Ishikawa (cell line): ENCODE measurements at regions not wholly inside any gene's neighbourhood (a gene's known extent, or its start where the extent isn't known, plus 50 kb on each side); places are given as distances from the start of the nearest gene placed in this dataset.
A peak's percentile ranks its signal among the peaks of the same experiment; 100 is the strongest.

ENCODE experiments used
- CEBPB ChIP-seq: IDR thresholded peaks from 2 replicates; pipeline ENCODE4 v1.6.1; 2012
- CREB1 ChIP-seq: IDR thresholded peaks from 2 replicates; pipeline ENCODE4 v1.6.1; 2012; ENCODE audit warnings: low read depth
- EGR1 ChIP-seq: IDR thresholded peaks from 2 replicates; pipeline ENCODE4 v1.6.1; 2012
- EP300 ChIP-seq: IDR thresholded peaks from 2 replicates; pipeline ENCODE4 v1.6.1; 2012; ENCODE audit warnings: borderline replicate concordance
- FOXM1 ChIP-seq: IDR thresholded peaks from 2 replicates; pipeline ENCODE4 v1.6.1; 2012; ENCODE audit warnings: low read depth, borderline replicate concordance
- NFIC ChIP-seq: IDR thresholded peaks from 2 replicates; pipeline ENCODE4 v1.6.1; 2012
- RAD21 ChIP-seq: IDR thresholded peaks from 2 replicates; pipeline ENCODE4 v1.6.1; 2012; ENCODE audit warnings: low read depth
- TAF1 ChIP-seq: IDR thresholded peaks from 2 replicates; pipeline ENCODE4 v1.6.1; 2012; ENCODE audit warnings: low read depth, mild to moderate bottlenecking
- TCF12 ChIP-seq: IDR thresholded peaks from 2 replicates; pipeline ENCODE4 v1.6.1; 2012; ENCODE audit warnings: low read depth
- TEAD4 ChIP-seq: IDR thresholded peaks from 2 replicates; pipeline ENCODE4 v1.6.1; 2012
- YY1 ChIP-seq: IDR thresholded peaks from 2 replicates; pipeline ENCODE4 v1.6.1; 2012; ENCODE audit warnings: low read depth
- ZBTB7A ChIP-seq: IDR thresholded peaks from 2 replicates; pipeline ENCODE4 v1.6.1; 2012; ENCODE audit warnings: low read depth
- TF ChIP-seq, protein P1 (sequence below): IDR thresholded peaks from 2 replicates; pipeline ENCODE4 v1.6.1; 2012; ENCODE audit warnings: low read depth, mild to moderate bottlenecking
- TF ChIP-seq, protein P2 (sequence below): IDR thresholded peaks from 2 replicates; pipeline ENCODE4 v1.6.1; 2012
- TF ChIP-seq, protein P3 (sequence below): IDR thresholded peaks from 2 replicates; pipeline ENCODE4 v1.6.1; 2012

DNA sequence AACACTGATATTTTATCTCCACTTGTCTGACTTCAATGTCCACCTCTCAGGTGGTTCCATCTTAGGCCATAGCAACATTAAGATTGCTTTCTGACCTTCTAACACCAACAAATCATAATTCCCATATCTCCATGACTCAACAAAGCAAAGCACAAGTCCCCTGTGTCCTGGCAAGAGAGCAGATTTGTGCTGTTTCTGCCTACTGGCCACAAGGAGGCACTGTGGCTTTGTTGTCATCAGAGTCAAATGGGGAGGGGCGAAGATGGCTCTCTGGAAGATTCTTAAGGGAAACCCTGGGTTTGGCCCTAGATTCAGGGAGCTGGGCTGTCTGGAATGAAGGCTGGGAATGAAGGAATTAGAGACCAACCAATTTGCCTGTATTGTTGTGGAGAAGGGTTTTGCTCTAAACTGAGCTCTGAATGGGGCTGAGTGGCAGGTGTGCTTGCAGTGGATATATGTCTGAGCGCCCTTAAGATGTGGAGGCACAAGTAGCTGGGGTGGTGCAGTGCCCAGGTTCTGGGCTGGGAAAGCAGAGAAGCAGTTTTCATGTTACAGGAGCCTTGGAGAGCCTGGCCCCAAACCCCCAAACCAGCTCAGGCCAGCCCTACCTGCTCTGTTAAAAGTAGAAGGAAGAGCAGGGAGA, 154.8 kb upstream of the PRSS58 start:
- TF ChIP-seq TAF1 (no peak), RAD21 (peak; percentile 57)

DNA sequence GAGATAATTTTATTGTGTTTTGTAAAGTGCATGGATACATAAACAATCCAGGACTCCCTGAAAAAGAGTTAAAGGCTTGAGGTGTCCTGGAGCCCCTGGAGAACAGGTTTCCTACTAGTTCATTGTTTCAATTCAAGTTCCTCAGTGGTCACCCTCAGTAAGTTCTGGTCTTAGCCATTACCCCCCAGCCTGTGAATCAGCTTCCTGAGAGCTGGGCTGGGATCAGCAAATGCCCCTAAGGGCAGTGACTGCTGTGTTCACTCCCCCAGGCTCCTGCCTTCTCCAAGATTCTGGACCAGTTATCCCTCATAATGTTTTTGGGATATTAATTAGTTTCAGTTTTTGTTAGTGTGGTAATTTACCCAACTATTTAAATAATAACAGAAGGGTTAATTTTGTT, 151.6 kb upstream of the PRSS58 start:
- TF ChIP-seq, protein P1, sequence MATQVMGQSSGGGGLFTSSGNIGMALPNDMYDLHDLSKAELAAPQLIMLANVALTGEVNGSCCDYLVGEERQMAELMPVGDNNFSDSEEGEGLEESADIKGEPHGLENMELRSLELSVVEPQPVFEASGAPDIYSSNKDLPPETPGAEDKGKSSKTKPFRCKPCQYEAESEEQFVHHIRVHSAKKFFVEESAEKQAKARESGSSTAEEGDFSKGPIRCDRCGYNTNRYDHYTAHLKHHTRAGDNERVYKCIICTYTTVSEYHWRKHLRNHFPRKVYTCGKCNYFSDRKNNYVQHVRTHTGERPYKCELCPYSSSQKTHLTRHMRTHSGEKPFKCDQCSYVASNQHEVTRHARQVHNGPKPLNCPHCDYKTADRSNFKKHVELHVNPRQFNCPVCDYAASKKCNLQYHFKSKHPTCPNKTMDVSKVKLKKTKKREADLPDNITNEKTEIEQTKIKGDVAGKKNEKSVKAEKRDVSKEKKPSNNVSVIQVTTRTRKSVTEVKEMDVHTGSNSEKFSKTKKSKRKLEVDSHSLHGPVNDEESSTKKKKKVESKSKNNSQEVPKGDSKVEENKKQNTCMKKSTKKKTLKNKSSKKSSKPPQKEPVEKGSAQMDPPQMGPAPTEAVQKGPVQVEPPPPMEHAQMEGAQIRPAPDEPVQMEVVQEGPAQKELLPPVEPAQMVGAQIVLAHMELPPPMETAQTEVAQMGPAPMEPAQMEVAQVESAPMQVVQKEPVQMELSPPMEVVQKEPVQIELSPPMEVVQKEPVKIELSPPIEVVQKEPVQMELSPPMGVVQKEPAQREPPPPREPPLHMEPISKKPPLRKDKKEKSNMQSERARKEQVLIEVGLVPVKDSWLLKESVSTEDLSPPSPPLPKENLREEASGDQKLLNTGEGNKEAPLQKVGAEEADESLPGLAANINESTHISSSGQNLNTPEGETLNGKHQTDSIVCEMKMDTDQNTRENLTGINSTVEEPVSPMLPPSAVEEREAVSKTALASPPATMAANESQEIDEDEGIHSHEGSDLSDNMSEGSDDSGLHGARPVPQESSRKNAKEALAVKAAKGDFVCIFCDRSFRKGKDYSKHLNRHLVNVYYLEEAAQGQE, result no peak
- TF ChIP-seq TCF12, result no peak
- no peak for TF ChIP-seq NFIC
- TF ChIP-seq, protein P2, sequence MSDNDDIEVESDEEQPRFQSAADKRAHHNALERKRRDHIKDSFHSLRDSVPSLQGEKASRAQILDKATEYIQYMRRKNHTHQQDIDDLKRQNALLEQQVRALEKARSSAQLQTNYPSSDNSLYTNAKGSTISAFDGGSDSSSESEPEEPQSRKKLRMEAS, result no peak
- TF ChIP-seq ZBTB7A, result no peak
- TF ChIP-seq RAD21, result no peak
- no peak for TF ChIP-seq EGR1
- no peak for TF ChIP-seq FOXM1
- no peak for TF ChIP-seq EP300
- TF ChIP-seq TEAD4, result no peak
- no peak for TF ChIP-seq CREB1
- no peak for TF ChIP-seq TAF1
- TF ChIP-seq YY1, result no peak
- no peak for TF ChIP-seq CEBPB
- TF ChIP-seq, protein P3, sequence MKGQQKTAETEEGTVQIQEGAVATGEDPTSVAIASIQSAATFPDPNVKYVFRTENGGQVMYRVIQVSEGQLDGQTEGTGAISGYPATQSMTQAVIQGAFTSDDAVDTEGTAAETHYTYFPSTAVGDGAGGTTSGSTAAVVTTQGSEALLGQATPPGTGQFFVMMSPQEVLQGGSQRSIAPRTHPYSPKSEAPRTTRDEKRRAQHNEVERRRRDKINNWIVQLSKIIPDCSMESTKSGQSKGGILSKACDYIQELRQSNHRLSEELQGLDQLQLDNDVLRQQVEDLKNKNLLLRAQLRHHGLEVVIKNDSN, result no peak

DNA sequence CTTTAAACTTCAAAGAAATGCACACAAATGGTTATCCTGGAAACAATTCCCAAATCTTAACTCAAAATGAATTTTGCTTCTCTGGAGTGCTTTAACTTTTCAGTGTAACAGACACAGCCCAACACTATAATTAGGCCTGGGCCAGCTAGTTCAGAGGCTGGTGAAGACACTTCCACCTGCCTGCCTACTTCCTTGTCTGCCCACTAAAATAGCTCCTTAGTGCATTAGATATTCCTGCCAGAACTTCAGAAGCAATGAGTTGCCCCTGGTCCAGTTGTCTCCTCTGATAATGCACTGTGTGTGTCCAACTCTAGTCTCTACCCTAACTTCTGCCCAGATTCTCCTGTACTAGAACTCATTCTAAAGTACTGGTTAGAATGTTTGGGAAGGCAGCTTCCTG, 150.9 kb upstream of the PRSS58 start:
- TF ChIP-seq CEBPB, result no peak
- TF ChIP-seq YY1, result no peak
- TF ChIP-seq TEAD4, result no peak
- TF ChIP-seq CREB1, result no peak
- TF ChIP-seq EGR1, result no peak
- TF ChIP-seq FOXM1, result no peak

DNA sequence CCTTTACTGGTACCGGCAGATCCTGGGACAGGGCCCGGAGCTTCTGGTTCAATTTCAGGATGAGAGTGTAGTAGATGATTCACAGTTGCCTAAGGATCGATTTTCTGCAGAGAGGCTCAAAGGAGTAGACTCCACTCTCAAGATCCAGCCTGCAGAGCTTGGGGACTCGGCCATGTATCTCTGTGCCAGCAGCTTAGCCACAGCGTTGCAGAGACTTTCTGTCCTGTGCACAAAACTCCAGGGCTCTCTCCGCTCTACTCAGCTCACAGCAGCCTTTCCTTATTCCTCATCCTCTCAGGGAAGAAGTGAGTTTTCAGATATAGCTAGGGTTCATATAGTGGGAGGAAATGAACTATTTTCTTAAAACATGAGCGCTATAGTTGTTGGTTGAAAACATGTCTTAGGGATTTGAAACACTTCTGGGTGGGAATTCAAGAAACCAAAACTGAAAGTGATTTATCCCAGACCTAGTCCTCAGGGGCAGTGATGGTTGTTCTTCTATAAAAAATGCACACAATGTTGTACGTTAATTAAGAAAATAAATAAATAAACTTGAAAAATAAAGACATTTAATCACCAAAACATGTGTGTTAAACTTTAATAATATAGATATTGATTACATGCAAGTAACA, 150.2 kb upstream of the PRSS58 start:
- no peak for TF ChIP-seq YY1
- TF ChIP-seq NFIC, result no peak
- TF ChIP-seq RAD21, result no peak
- TF ChIP-seq, protein P2, result no peak
- TF ChIP-seq TAF1, result no peak
- TF ChIP-seq, protein P3, result no peak
- no peak for TF ChIP-seq EGR1
- TF ChIP-seq TEAD4, result no peak
- TF ChIP-seq FOXM1, result no peak
- no peak for TF ChIP-seq CEBPB
- TF ChIP-seq CREB1, result no peak
- TF ChIP-seq, protein P1, result no peak
- TF ChIP-seq EP300, result no peak
- no peak for TF ChIP-seq TCF12
- no peak for TF ChIP-seq ZBTB7A

DNA sequence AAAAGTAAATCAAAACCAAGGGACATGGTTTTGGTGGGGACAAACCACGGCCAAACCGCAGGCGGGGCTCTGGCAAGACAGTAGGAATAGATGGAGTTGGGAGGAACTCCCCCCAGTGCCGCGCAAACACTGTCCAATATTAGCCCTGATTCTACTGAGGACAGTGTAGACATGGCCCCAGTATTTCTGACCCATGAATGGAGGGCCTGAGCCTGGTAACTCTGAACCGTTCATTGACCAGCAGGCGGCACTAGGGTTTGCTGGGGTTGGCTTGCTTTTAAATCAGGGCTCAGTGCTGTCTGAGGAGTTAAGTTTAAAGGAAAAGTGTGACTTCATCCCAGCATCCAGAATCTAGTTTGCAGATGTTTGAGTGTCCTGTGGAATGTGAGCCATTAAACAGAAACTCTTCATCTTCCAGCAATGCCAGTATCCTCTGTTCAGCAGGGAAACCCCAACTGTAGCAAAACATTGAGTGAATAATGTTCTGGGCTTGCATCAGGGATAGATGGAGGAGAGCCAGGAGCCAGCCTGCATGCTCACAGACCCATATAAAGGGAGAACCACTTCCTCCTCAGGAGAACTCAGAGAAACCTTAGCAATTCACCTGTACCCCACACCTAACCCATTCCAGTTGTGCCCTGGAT, 147.4 kb upstream of the PRSS58 start:
- no peak for TF ChIP-seq EP300
- TF ChIP-seq, protein P2, result no peak
- TF ChIP-seq, protein P3, result no peak
- TF ChIP-seq TAF1, result no peak
- no peak for TF ChIP-seq YY1
- no peak for TF ChIP-seq RAD21
- no peak for TF ChIP-seq EGR1
- no peak for TF ChIP-seq CEBPB
